ENCODE measurements at regions not wholly inside any gene's neighbourhood (a gene's known extent, or its start where the extent isn't known, plus 50 kb on each side); places are given as distances from the start of the nearest gene placed in this dataset.

DNA sequence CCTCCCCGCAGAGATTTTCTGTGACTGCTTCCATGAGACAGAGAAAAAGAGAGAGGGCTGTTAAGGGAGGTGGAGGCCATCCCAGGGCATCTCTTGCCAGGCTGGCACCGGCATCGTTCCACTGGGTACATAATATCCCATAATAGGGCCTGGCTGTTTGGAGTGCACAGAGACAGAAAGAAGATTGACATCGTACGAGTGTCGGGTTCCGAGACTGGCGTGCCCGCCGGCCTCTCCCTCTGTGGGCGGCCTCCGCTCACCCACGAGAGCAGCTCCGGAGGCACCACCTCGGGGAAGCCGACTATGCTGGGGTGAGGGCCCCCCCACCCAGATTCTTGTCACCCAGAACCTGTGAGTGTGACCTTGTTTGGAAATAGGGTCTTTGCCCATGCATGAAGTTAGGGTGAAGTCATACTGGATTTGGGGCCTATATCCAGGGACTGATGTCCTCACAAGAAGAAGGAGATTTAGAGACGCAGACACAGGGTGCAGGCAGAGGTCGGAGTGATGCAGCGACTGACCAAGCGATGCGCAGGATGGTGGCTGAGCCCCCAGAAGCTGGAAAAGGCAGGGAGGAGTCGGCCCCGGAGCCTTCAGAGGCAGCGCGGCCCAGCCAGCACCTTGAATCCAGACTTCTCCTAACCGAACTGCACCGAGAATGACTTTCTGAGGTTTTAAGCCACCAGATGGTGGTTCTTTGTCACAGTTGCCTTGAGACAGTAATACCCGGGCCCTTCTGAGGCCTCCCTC lies 101.8 kb upstream of the CIBAR2 start:
- in situ Hi-C loops (cut with MboI; ENCODE audit: low pct_ligation_motif_present in 1 of 4, low pct_unique_long_range_greater_than_20kb in 1 of 4, low sequenced_read_pairs in 3 of 4) (no loop called here), intact Hi-C loops (cut with DNase I; ENCODE audit: low total_unique reads) (no loop called here)
- H3K9me3 ChIP-seq, result no peaks in the 10 kb centered on the region
- no peak overlapping the region for H3K27ac ChIP-seq
- TF ChIP-seq POLR2A (IDR thresholded peaks at IDR 0.05) (no peak), POLR2AphosphoS5 (IDR thresholded peaks at IDR 0.05) (no peak), EP300 (IDR thresholded peaks at IDR 0.05; ENCODE audit: low read depth) (no peak)
- TF ChIP-seq, protein P1, sequence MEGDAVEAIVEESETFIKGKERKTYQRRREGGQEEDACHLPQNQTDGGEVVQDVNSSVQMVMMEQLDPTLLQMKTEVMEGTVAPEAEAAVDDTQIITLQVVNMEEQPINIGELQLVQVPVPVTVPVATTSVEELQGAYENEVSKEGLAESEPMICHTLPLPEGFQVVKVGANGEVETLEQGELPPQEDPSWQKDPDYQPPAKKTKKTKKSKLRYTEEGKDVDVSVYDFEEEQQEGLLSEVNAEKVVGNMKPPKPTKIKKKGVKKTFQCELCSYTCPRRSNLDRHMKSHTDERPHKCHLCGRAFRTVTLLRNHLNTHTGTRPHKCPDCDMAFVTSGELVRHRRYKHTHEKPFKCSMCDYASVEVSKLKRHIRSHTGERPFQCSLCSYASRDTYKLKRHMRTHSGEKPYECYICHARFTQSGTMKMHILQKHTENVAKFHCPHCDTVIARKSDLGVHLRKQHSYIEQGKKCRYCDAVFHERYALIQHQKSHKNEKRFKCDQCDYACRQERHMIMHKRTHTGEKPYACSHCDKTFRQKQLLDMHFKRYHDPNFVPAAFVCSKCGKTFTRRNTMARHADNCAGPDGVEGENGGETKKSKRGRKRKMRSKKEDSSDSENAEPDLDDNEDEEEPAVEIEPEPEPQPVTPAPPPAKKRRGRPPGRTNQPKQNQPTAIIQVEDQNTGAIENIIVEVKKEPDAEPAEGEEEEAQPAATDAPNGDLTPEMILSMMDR (IDR thresholded peaks at IDR 0.05), result no peak
- H3K4me1 ChIP-seq, result peaks cover 0 to 6% (median 0%) of the 10 kb centered on the region in 4 donors
- H3K27me3 ChIP-seq, result no peaks in the 10 kb centered on the region
- DNase-seq, result no peak
- no peak overlapping the region for H3K4me3 ChIP-seq
- 90% methylated on average over 26 of the region's 28 CpGs; no CpG with 5 or more reads in 1 of the 2 donors for WGBS, 2 donors (ENCODE audit: low coverage in 1 of 2)
- H3K36me3 ChIP-seq, result no peaks in the 10 kb centered on the region

- no peak for DNase-seq
- in situ Hi-C loops (cut with MboI; ENCODE audit: low pct_ligation_motif_present in 1 of 4, low pct_unique_long_range_greater_than_20kb in 1 of 4, low sequenced_read_pairs in 3 of 4), result no loop called here
- Histone ChIP-seq H3K4me1 (peaks cover 10 to 13% (median 11%) of the 10 kb centered on the region in 4 donors), H3K36me3 (no peaks in the 10 kb centered on the region), H3K4me3 (no peak overlapping the region), H3K27ac (no peak overlapping the region), H3K27me3 (no peaks in the 10 kb centered on the region), H3K9me3 (no peaks in the 10 kb centered on the region)
- intact Hi-C loops (cut with DNase I; ENCODE audit: low total_unique reads), result no loop called here
- WGBS, 2 donors (ENCODE audit: low coverage in 1 of 2), result 80 to 88% methylated on average over 2 to 8 of the region's 8 CpGs
- TF ChIP-seq POLR2A (IDR thresholded peaks at IDR 0.05), result no peak
- TF ChIP-seq EP300 (IDR thresholded peaks at IDR 0.05; ENCODE audit: low read depth), result no peak
- TF ChIP-seq, protein P1 (IDR thresholded peaks at IDR 0.05), result no peak
- no peak for TF ChIP-seq POLR2AphosphoS5 (IDR thresholded peaks at IDR 0.05)
Observed at GRCh38 chr16:85215478-85216118, 103.3 kb upstream of the CIBAR2 start.

DNA sequence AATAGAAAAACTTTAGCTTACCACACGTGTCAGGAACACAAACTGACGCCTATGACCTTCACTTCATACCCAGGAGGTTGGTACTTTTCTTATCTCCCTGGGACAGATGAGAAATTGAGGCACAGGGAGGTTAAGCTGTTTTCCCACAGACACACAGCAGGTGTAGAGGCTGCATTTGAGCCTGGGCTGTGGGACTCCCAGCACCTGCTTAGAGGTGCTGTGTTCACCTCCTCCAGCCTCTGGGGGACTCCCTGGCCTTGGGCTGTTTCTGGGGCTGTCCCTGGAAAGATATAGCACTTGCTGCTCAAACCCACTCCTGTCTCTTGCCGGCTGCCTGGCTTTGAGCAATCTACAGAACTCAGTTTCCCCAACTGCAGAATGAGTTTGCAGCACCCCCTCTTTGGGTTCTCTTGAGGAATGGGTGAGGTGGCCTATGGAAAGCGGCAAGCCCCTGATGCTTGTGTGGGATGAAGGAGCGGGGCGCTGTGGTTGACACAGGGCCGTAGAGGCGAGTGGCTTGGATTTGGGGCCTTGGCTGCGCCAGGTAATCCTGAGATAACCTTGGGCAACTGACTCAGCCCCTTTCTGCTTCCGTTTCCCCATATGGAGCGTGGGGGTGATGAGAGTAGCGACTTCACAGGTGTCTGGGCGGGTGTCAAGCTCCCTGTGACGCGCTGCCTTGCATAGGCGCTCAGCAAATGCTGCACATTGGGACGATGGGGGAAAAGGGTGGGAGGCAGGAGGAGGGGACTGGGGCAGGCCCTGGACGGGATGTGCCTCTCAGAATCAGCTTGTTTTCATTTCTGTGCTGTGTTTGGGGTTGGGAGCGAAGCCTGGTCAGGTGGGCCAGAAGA lies 104.5 kb upstream of the CIBAR2 start:
- Histone ChIP-seq H3K4me3 (no peak overlapping the region), H3K9me3 (no peaks in the 10 kb centered on the region), H3K27ac (no peak overlapping the region), H3K27me3 (no peaks in the 10 kb centered on the region), H3K36me3 (no peaks in the 10 kb centered on the region), H3K4me1 (peaks cover 10 to 17% (median 16%) of the 10 kb centered on the region in 4 donors)
- in situ Hi-C loops (cut with MboI; ENCODE audit: low pct_ligation_motif_present in 1 of 4, low pct_unique_long_range_greater_than_20kb in 1 of 4, low sequenced_read_pairs in 3 of 4) (no loop called here), intact Hi-C loops (cut with DNase I; ENCODE audit: low total_unique reads) (no loop called here)
- DNase-seq, result no peak
- no peak for TF ChIP-seq EP300 (IDR thresholded peaks at IDR 0.05; ENCODE audit: low read depth)
- no peak for TF ChIP-seq POLR2AphosphoS5 (IDR thresholded peaks at IDR 0.05)
- no peak for TF ChIP-seq POLR2A (IDR thresholded peaks at IDR 0.05)
- TF ChIP-seq, protein P1 (IDR thresholded peaks at IDR 0.05), result no peak
- 83 to 88% methylated on average over 2 to 19 of the region's 19 CpGs for WGBS, 2 donors (ENCODE audit: low coverage in 1 of 2)
